Ishikawa (cell line): ENCODE measurements at regions not wholly inside any gene's neighbourhood (a gene's known extent, or its start where the extent isn't known, plus 50 kb on each side); places are given as distances from the start of the nearest gene placed in this dataset.

Source experiments
- EGR1 ChIP-seq: IDR thresholded peaks from 2 replicates; pipeline ENCODE4 v1.6.1; 2012
- EP300 ChIP-seq: IDR thresholded peaks from 2 replicates; pipeline ENCODE4 v1.6.1; 2012; ENCODE audit warnings: borderline replicate concordance
- FOXM1 ChIP-seq: IDR thresholded peaks from 2 replicates; pipeline ENCODE4 v1.6.1; 2012; ENCODE audit warnings: low read depth, borderline replicate concordance
- REST ChIP-seq: IDR thresholded peaks from 2 replicates; pipeline ENCODE4 v1.6.1; 2012; ENCODE audit warnings: low read depth, mild to moderate bottlenecking
- TEAD4 ChIP-seq: IDR thresholded peaks from 2 replicates; pipeline ENCODE4 v1.6.1; 2012
- ZBTB7A ChIP-seq: IDR thresholded peaks from 2 replicates; pipeline ENCODE4 v1.6.1; 2012; ENCODE audit warnings: low read depth

- TF ChIP-seq FOXM1, result no peak
- TF ChIP-seq REST, result no peak
- TF ChIP-seq TEAD4, result no peak
- no peak for TF ChIP-seq ZBTB7A
- no peak for TF ChIP-seq EP300
- no peak for TF ChIP-seq EGR1
Observed at GRCh38 chr4:130712038-130712437, 1616.1 kb downstream of the C4orf33 start.
